ENCODE measurements at regions not wholly inside any gene's neighbourhood (a gene's known extent, or its start where the extent isn't known, plus 50 kb on each side); places are given as distances from the start of the nearest gene placed in this dataset.
"Not testable (repeated sequence)": the region's sequence is repeated elsewhere in the genome, so short reads cannot be mapped to it uniquely, and the experiment has no call there.

DNA sequence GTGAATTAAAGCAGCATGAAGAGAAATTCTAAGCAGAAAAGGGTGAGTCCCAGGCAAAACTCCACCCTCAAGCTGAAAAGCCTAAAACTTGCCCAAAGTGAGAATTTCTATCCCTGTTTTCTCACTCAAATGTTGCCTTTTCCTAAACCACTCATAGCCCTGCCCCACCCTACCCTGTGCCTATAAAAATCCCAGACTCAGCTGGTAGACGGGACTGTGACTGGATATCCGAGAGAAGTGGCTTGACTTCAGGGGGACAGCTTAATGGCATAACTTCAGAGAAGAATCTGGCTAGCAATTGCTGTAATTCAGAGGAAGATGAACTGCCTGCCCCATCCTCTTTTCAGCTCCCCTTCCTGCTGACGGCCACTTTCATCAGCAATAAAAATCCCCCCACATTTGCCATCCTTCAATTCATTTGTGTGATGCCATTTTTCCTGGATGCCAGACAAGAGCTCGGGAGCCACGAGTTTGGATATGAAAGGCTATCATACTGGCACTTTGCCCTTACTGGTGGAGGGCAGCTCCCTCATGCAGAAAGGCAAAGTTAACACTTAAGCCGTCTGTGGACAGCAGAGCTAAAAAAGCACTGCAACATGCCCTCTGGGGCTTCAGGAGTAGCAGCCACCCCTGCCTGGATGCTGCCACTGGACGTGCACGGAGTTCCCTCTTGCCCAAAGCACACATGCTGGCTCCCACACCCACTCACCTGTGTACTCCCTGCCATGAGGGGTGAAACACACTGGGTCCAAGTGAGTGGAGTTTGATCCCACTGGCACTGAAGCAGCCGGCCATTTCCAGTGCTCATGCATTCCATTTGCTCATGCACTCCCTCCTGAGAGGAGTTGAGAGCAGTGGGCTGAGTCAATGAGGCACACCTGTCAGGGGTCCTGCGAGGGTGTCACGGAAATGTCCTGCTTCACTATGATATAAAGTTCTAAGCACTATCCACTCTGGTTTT is 670.6 kb downstream of the PLOD2 start:
- no peak for DNase-seq (ENCODE audit: low read depth, low spot score)
- TF ChIP-seq, protein P1, sequence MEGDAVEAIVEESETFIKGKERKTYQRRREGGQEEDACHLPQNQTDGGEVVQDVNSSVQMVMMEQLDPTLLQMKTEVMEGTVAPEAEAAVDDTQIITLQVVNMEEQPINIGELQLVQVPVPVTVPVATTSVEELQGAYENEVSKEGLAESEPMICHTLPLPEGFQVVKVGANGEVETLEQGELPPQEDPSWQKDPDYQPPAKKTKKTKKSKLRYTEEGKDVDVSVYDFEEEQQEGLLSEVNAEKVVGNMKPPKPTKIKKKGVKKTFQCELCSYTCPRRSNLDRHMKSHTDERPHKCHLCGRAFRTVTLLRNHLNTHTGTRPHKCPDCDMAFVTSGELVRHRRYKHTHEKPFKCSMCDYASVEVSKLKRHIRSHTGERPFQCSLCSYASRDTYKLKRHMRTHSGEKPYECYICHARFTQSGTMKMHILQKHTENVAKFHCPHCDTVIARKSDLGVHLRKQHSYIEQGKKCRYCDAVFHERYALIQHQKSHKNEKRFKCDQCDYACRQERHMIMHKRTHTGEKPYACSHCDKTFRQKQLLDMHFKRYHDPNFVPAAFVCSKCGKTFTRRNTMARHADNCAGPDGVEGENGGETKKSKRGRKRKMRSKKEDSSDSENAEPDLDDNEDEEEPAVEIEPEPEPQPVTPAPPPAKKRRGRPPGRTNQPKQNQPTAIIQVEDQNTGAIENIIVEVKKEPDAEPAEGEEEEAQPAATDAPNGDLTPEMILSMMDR (IDR thresholded peaks at IDR 0.05; ENCODE audit: insufficient read depth, low read length, missing control alignments), result no peak
- no peak overlapping the region for H3K4me3 ChIP-seq (ENCODE audit: low read depth, low read length)
- CTCF ChIA-PET, result no interaction called here
- POLR2A ChIA-PET, result no interaction called here

DNA sequence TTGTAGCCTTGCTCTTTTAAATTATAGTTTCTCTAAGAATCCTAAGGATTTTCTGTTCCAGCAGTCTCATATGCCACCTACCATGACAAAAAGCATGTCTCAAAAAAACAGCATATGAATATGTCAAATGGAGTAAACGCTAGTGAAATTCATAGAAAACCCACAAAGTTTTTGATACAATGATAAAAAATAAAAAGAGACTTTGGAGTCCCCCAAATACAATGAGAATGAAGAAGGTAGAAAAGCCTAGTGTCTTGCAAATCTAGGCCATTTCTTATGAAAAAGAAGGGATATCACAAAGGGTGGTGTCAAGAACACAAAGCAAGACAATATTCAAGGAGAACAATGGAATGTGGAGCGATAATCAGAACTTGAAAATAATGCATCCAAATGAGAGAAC is 668.5 kb downstream of the PLOD2 start:
- TF ChIP-seq, protein P1 (IDR thresholded peaks at IDR 0.05; ENCODE audit: insufficient read depth, low read length, missing control alignments), result no peak
- DNase-seq (ENCODE audit: low read depth, low spot score), result no peak
- CTCF ChIA-PET, result no interaction called here
- H3K4me3 ChIP-seq (ENCODE audit: low read depth, low read length), result no peak overlapping the region
- POLR2A ChIA-PET, result no interaction called here

DNA sequence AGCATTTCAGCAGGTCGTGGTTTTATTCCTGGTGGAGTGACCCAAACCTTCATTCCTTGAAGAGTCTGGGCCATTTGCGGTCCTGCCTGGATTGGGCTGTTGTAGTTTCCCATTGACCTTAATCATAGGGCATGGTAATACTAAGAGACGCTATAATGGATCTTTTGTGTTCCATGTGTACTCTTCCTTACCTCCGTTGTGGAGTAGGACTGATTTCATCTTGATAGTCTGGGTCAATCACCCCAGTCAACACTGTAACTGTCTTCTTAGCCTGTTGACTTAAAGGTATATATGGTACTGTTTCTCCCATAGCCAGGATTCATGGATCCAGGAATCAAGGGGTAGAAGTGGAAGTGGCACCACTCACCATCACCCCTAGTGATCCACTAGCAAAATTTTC is 643.6 kb downstream of the PLOD2 start:
- H3K4me3 ChIP-seq (ENCODE audit: low read depth, low read length); DNase-seq (ENCODE audit: low read depth, low spot score); CTCF ChIA-PET; POLR2A ChIA-PET: not testable (repeated sequence)

DNA sequence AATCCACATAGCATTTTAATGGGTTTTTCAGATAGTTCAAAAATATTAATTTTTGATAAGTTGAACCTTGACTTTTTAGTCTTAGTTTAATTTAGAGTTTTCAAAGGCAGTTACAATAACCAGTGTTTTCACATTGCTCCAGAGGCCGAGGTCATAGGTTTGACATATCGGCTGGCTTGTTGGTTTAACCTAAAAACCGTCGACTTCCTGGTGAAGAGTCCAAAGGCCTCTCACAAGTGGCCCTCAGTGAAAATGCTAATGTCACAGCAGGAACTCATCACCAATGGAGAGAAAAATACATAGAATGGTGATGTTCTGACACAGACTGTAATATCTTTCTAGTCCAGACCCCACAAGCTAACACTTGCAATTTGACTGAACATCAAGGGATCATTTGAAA is 642.3 kb downstream of the PLOD2 start:
- ChIA-PET CTCF (no interaction called here), POLR2A (no interaction called here)
- TF ChIP-seq, protein P1 (IDR thresholded peaks at IDR 0.05; ENCODE audit: insufficient read depth, low read length, missing control alignments), result no peak
- H3K4me3 ChIP-seq (ENCODE audit: low read depth, low read length), result no peak overlapping the region
- no peak for DNase-seq (ENCODE audit: low read depth, low spot score)

DNA sequence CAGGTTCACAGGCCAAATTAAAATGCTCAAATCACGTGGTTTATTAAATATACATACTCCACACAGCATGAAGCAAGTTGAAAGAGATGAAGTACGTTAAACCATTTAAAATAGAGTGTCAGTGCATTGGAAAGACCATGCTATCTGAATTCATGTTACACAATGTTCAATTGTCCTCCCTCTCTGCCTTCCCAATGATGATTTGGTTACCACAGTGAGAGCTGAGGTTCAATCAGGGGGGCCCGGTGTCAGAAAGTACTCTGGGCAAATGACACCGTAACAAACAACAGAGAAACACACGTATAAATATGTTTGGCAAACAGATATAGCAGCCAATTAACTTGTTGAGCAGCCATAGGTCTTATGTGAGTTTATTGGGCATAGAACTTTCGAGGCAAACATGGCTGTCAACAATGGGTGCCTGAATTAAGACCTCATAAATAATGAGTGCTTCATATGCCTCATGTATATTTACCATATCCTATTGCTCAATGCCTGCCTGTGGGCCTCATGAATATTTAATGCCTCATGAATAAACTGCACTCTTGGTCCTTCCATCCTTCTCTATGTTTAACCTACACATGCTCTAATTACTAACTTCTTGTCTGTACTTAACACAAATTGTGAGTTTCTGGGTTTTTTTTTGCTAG is 641.5 kb downstream of the PLOD2 start:
- DNase-seq (ENCODE audit: low read depth, low spot score), result no peak
- POLR2A ChIA-PET, result no interaction called here
- CTCF ChIA-PET, result no interaction called here
- TF ChIP-seq, protein P1 (IDR thresholded peaks at IDR 0.05; ENCODE audit: insufficient read depth, low read length, missing control alignments), result no peak
- no peak overlapping the region for H3K4me3 ChIP-seq (ENCODE audit: low read depth, low read length)

DNA sequence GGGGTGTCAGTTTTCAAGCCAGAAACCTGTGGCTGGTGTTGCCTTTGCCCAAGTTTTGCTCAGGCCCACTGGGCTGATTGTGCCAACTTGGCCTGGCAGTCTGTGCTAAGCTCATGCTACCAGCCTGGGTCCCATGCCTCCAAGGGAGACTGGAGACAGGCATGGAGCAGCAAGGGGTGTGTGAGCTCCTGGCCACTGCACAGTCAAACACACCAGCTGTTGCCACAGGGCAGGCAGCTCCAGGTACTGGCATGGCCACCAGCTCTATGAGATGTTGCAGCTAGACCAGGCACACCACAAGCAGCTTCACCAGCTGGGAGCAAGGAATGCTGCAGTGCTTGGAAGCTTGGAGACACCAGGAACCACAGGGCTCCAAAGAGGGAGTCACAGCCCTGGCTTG is 638.8 kb downstream of the PLOD2 start:
- CTCF ChIA-PET, result no interaction called here
- TF ChIP-seq, protein P1 (IDR thresholded peaks at IDR 0.05; ENCODE audit: insufficient read depth, low read length, missing control alignments), result no peak
- H3K4me3 ChIP-seq (ENCODE audit: low read depth, low read length), result no peak overlapping the region
- POLR2A ChIA-PET, result no interaction called here
- DNase-seq (ENCODE audit: low read depth, low spot score), result no peak

Data from AG04449 (cell line).